ENCODE measurements at regions not wholly inside any gene's neighbourhood (a gene's known extent, or its start where the extent isn't known, plus 50 kb on each side); places are given as distances from the start of the nearest gene placed in this dataset.

DNA sequence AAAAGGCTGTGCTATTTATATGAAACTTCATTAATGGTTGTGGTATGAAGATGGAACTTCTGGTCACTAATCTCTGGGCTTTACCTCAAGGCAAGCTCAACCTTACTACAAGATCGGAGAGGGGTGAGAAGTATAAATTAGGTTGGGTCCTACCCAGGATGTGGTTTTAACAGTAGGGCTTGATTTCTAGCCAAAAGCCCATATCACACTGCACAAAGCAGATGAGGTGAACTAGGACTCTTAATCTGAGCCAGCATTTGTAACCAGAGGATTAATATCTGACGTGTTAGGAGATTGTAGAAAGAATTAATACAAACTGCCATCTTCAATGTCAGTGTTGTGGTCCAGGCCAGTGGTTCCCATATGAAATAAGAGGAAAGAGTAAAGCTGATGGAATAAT, 86.4 kb upstream of the RGPD4 start:
- TF ChIP-seq CTCF (conservative IDR thresholded peaks at IDR 0.05; ENCODE audit: low read depth, low read length) (no peak), EZH2 (IDR thresholded peaks at IDR 0.05; ENCODE audit: borderline replicate concordance, low read depth, low read length, poor library complexity, severe bottlenecking) (no peak)

All from A673 (cell line).